H1 (cell line): ENCODE measurements at regions not wholly inside any gene's neighbourhood (a gene's known extent, or its start where the extent isn't known, plus 50 kb on each side); places are given as distances from the start of the nearest gene placed in this dataset.
"Not testable (repeated sequence)": the region's sequence is repeated elsewhere in the genome, so short reads cannot be mapped to it uniquely, and the experiment has no call there.

Source experiments
- CTCF ChIA-PET: fragments of 300-600 bp; sonication (Branson Sonifier 250); formaldehyde crosslinking; loops from one replicate; lab custom pipeline; 2021; ENCODE audit not compliant: partially characterized antibody; lab: Charles Lee
- POLR2A ChIA-PET: fragments of 300-600 bp; sonication (Branson Sonifier 250); formaldehyde crosslinking; loops from one replicate; lab custom pipeline; 2021; ENCODE audit warnings: inconsistent platforms; ENCODE audit not compliant: partially characterized antibody; lab: Charles Lee
- DNase-seq, 2 experiments: peaks; one replicate each; pipeline versions ENCODE4 v3.0.0 to v3.0.0-alpha.2; 2010 to 2022; ENCODE audit warnings: low spot score in 2 of 2, low read depth in 1 of 2, mixed read lengths in 1 of 2
- FAIRE-seq: peaks from 2 replicates; lab custom pipeline; 2011; peaks lifted over from hg19 to GRCh38; lab: Jason Lieb, UNC
- H2AFZ ChIP-seq: 2 replicates; pipeline ENCODE4 v1.8.1; 2012; ENCODE audit warnings: low read length, inconsistent platforms
- H2AK5ac ChIP-seq: 2 replicates; pipeline ENCODE4 v1.6.1; 2013; ENCODE audit warnings: low read depth, low read length
- H2BK120ac ChIP-seq: replicated peaks from 2 replicates; pipeline ENCODE3; 2013; ENCODE audit warnings: low read depth, low read length, inconsistent platforms
- H2BK12ac ChIP-seq: 2 replicates; pipeline ENCODE4 v1.6.1; 2013; ENCODE audit warnings: low read depth, low read length
- H2BK15ac ChIP-seq: 2 replicates; pipeline ENCODE4 v1.6.1; 2013; ENCODE audit warnings: low read length
- H2BK20ac ChIP-seq: 2 replicates; pipeline ENCODE4 v1.6.1; 2013; ENCODE audit warnings: low read length
- H2BK5ac ChIP-seq: 2 replicates; pipeline ENCODE4 v1.6.1; 2013; ENCODE audit warnings: low read depth, low read length
- H3K14ac ChIP-seq: 2 replicates; pipeline ENCODE4 v1.6.1; 2013; ENCODE audit warnings: inconsistent platforms; ENCODE audit not compliant: insufficient read length
- H3K18ac ChIP-seq: 2 replicates; pipeline ENCODE4 v1.6.1; 2013; ENCODE audit warnings: low read length; ENCODE audit errors: extremely low read depth
- H3K23ac ChIP-seq: 2 replicates; pipeline ENCODE4 v1.6.1; 2013; ENCODE audit warnings: inconsistent platforms; ENCODE audit not compliant: insufficient read length
- H3K23me2 ChIP-seq: 2 replicates; pipeline ENCODE4 v1.6.1; 2013; ENCODE audit warnings: low read depth, low read length
- H3K27ac ChIP-seq: 2 replicates; pipeline ENCODE4 v1.6.1; 2011; ENCODE audit warnings: low read depth, low read length, inconsistent platforms
- H3K27me3 ChIP-seq, 4 experiments: replicated peaks in 1 of 4; 1 replicate in 1 of 4; 2 replicates in 3 of 4; pipeline versions ENCODE4 v1.6.1 to v1.8.1; 2011 to 2013; ENCODE audit warnings: low read length in 3 of 4, mild to moderate bottlenecking in 3 of 4, inconsistent platforms in 2 of 4, mixed read lengths in 2 of 4, moderate library complexity in 1 of 4; ENCODE audit not compliant: control insufficient read depth in 3 of 4, insufficient read depth in 3 of 4; ENCODE audit errors: extremely low read depth in 1 of 4
- H3K36me3 ChIP-seq, 4 experiments: 2 replicates each; pipeline versions ENCODE4 v1.6.1 to v1.8.1; 2011 to 2013; ENCODE audit warnings: mild to moderate bottlenecking in 4 of 4, low read length in 3 of 4, moderate library complexity in 2 of 4, control low read depth in 1 of 4, inconsistent platforms in 1 of 4; ENCODE audit not compliant: insufficient read depth in 4 of 4, control insufficient read depth in 2 of 4
- H3K4ac ChIP-seq: replicated peaks from 2 replicates; pipeline ENCODE3; 2013; ENCODE audit warnings: low read length, low read depth, mixed read lengths, inconsistent platforms; ENCODE audit not compliant: insufficient read length
- H3K4me1 ChIP-seq, 4 experiments: replicated peaks in 1 of 4; 1 replicate in 1 of 4; 2 replicates in 3 of 4; pipeline versions ENCODE4 v1.6.1 to v1.8.1; 2011 to 2013; ENCODE audit warnings: low read length in 3 of 4, inconsistent platforms in 2 of 4, mixed read lengths in 1 of 4; ENCODE audit not compliant: insufficient read depth in 4 of 4, control insufficient read depth in 3 of 4
- H3K4me2 ChIP-seq, 2 experiments: 2 replicates each; pipeline versions ENCODE4 v1.6.1 to v1.8.1; 2011 to 2013; ENCODE audit warnings: low read depth in 2 of 2, low read length in 2 of 2, control low read depth in 1 of 2, inconsistent platforms in 1 of 2, mild to moderate bottlenecking in 1 of 2; ENCODE audit not compliant: insufficient read depth in 1 of 2
- H3K4me3 ChIP-seq, 4 experiments: fragments of 200-600, 300-600 bp in 1 of 4; sonication (generic), shearing (Covaris generic), sonication (Bioruptor Twin) in 1 of 4; 2 replicates each; pipeline versions ENCODE4 v1.5.1 to v1.8.1; 2011 to 2016; ENCODE audit warnings: low read length in 4 of 4, low read depth in 3 of 4, control low read depth in 2 of 4, inconsistent platforms in 2 of 4, mild to moderate bottlenecking in 2 of 4, mixed read lengths in 1 of 4, moderate library complexity in 1 of 4; ENCODE audit not compliant: insufficient read depth in 2 of 4; ENCODE audit errors: extremely low read depth in 1 of 4
- H3K56ac ChIP-seq: replicated peaks from 2 replicates; pipeline ENCODE3; 2013; ENCODE audit warnings: low read depth, mild to moderate bottlenecking, mixed read lengths, low read length, inconsistent platforms; ENCODE audit not compliant: insufficient read length
- H3K79me1 ChIP-seq: 2 replicates; pipeline ENCODE4 v1.6.1; 2013; ENCODE audit warnings: low read depth, low read length, control low read depth
- H3K79me2 ChIP-seq, 2 experiments: 2 replicates each; pipeline versions ENCODE4 v1.6.1 to v1.8.1; 2012 to 2013; ENCODE audit warnings: low read length in 2 of 2, mild to moderate bottlenecking in 2 of 2, inconsistent platforms in 1 of 2; ENCODE audit not compliant: insufficient read depth in 2 of 2, control insufficient read depth in 1 of 2
- H3K9ac ChIP-seq, 4 experiments: replicated peaks in 1 of 4; 1 replicate in 1 of 4; 2 replicates in 3 of 4; pipeline versions ENCODE4 v1.6.1 to v1.8.1; 2011 to 2013; ENCODE audit warnings: low read depth in 3 of 4, low read length in 3 of 4, control low read depth in 2 of 4, mild to moderate bottlenecking in 2 of 4, moderate library complexity in 2 of 4, inconsistent platforms in 1 of 4; ENCODE audit errors: extremely low read depth in 1 of 4
- H3K9me3 ChIP-seq, 2 experiments: 2 replicates each; pipeline versions ENCODE4 v1.6.1 to v1.8.1; 2012 to 2013; ENCODE audit warnings: mild to moderate bottlenecking in 2 of 2, moderate library complexity in 2 of 2, control low read depth in 1 of 2, inconsistent platforms in 1 of 2, low read depth in 1 of 2, low read length in 1 of 2, mixed read lengths in 1 of 2; ENCODE audit not compliant: insufficient read depth in 2 of 2
- H4K20me1 ChIP-seq, 2 experiments: replicated peaks in 1 of 2; 2 replicates each; pipeline versions ENCODE3 to v1.8.1; 2011 to 2013; ENCODE audit warnings: inconsistent platforms in 2 of 2, low read length in 2 of 2, mild to moderate bottlenecking in 1 of 2; ENCODE audit not compliant: insufficient read depth in 2 of 2, control insufficient read depth in 1 of 2
- H4K5ac ChIP-seq: 2 replicates; pipeline ENCODE4 v1.6.1; 2013; ENCODE audit warnings: low read length, low read depth, mixed read lengths, inconsistent platforms; ENCODE audit not compliant: insufficient read length
- H4K8ac ChIP-seq: 2 replicates; pipeline ENCODE4 v1.8.0; 2013; ENCODE audit warnings: mild to moderate bottlenecking, moderate library complexity, low read length, inconsistent platforms; ENCODE audit not compliant: insufficient read depth; ENCODE audit errors: extremely low read depth
- H4K91ac ChIP-seq: replicated peaks from 2 replicates; pipeline ENCODE3; 2013; ENCODE audit warnings: low read length, mixed read lengths, inconsistent platforms; ENCODE audit not compliant: insufficient read length
- WGBS, 2 experiments: shearing (Covaris generic) in 1 of 2; methylation state at CpG; one replicate each; pipeline versions ENCODE4 v1.1.6 to v1.1.7; 2013 to 2015; ENCODE audit warnings: low lambda C conversion rate in 2 of 2, mixed read lengths in 2 of 2, inconsistent platforms in 1 of 2, low coverage in 1 of 2, missing lambda C conversion rate in 1 of 2; ENCODE audit not compliant: insufficient replicate concordance in 2 of 2, insufficient coverage in 1 of 2, insufficient read length in 1 of 2; ENCODE audit errors: extremely low coverage in 1 of 2, missing lambda C conversion rate in 1 of 2; 5-methylcytosine and 5-hydroxymethylcytosine counted together

DNA sequence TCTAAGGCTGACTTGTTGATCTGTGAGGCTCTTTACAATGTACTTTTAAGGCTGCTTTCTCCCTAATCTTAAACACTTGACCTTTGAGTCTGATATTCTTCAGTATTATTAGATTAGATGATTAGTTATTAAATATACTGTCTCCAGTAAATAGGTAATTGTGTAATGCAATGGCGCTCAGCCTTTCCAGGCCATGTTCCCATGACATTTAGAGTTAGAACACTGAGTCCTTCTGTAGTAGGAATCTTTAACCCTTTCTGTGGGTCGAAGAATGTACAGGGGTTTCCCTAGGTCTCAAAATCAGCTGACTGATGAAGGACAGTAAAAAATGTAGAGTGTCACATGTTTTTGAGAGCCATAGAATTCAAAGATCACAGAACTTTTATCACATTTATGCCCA lies 104.4 kb downstream of the LMO4 start:
- H4K91ac ChIP-seq, H2BK12ac ChIP-seq, H2BK120ac ChIP-seq, H3K79me2 ChIP-seq, H3K27me3 ChIP-seq, H3K4me3 ChIP-seq, CTCF ChIA-PET, H3K23ac ChIP-seq, H2AFZ ChIP-seq, H3K56ac ChIP-seq, H3K14ac ChIP-seq, DNase-seq, H4K20me1 ChIP-seq, H3K9ac ChIP-seq, H2BK15ac ChIP-seq, POLR2A ChIA-PET, H2BK20ac ChIP-seq, H3K79me1 ChIP-seq, H2BK5ac ChIP-seq, FAIRE-seq, H3K9me3 ChIP-seq, H3K36me3 ChIP-seq, H3K4me2 ChIP-seq, H4K5ac ChIP-seq, H3K4me1 ChIP-seq, H3K27ac ChIP-seq, H2AK5ac ChIP-seq, H4K8ac ChIP-seq, H3K4ac ChIP-seq, H3K23me2 ChIP-seq, H3K18ac ChIP-seq: not testable (repeated sequence)
- WGBS, 2 experiments = 76% methylated on average over 2 of the region's 2 CpGs; no CpG with 5 or more reads in 1 of the 2 experiments
